ENCODE measurements at regions not wholly inside any gene's neighbourhood (a gene's known extent, or its start where the extent isn't known, plus 50 kb on each side); places are given as distances from the start of the nearest gene placed in this dataset.
A peak's percentile ranks its signal among the peaks of the same experiment; 100 is the strongest.
"Not testable (repeated sequence)": the region's sequence is repeated elsewhere in the genome, so short reads cannot be mapped to it uniquely, and the experiment has no call there.

DNA sequence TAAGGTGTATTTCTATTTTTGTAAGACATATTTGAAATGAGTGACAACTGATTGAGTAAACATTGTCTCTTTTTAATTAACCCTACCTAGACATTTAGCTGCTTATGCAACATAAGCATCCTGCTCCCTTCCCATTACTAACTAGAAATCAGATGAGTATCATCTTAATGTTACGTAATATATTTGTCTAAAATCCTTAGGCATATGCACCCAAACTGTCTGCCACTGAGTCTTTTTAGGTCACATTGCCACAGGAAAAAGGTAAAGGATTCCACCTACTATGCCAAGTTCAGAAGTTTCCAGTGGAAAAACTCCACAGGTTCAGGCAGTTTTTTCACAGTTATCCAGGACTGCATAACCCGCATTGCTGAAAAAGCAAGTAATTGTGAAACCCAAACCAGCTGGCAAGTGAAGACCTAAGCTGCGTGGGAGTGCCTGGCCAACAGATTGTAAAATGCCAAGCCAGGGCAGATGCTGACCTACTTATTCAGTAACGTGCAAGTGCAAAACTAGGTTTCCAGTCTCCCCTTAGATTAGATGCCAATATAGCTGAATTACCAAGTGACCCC lies 983.7 kb downstream of the GATA3 start:
- DNase-seq (ENCODE audit: low read depth): peak; percentile 36

DNA sequence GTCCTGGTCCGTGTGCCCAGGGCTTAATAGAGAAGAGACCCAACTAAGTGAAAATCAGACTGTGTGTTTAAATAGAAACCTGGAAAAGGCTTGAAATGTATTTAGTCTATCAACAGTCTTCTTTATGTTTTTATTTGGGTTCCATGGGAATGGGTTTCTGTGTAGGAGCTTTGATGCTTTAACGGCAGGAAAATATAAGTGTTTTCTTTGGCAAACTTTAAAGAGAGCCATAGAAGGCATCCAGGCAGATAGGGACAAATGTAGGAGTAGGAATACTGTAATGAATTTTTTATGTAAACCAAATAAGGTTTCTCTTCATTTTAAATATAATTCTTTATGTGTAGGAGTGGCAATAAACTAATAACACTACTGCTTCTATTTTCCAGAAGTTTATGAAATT lies 989.0 kb downstream of the GATA3 start:
- no peak for DNase-seq (ENCODE audit: low read depth)

DNA sequence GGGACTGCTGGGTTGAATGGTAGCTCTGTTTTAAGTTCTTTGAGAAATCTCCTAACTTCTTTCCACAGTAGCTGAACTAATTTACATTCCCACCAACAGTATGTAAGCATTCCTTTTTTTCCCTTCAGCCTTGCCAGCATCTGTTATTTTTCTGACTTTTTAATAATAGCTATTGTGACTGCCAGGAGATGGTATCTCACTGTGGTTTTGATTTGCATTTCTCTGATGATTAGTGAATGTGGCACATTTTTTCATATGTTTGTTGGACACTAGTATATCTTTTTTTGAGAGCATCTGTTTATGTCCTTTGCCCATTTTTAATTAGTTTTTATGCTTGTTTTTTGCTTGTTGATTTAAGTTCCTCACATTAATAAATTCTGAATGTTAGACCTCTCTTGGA lies 990.8 kb downstream of the GATA3 start:
- DNase-seq (ENCODE audit: low read depth): no peak

- DNase-seq (ENCODE audit: low read depth): peak; percentile 28
Observed at GRCh38 chr10:9051328-9051974, 997.0 kb downstream of the GATA3 start.

DNA sequence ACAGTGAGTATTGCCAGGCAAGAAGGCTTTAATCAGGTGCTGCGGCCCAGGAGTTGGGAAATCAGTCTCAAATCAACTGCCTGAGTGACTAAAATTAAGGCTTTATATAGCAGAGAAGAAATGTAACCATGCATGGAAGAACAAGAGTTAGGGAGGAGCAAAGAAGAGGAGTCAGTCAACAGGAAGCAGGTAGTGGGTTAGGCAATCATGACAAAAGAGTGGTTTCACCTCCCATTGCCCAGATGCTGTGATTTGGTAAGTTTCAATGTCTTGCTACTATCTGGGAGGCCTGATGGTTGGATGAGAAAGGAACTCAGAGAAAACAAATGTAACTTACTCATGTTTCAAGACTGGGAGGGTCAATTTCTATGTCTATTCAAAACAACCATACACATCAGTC lies 998.3 kb downstream of the GATA3 start:
- DNase-seq (ENCODE audit: low read depth): no peak

GRCh38 chr10:9056521-9056920 lies 1002.0 kb downstream of the GATA3 start:
- no peak for DNase-seq (ENCODE audit: low read depth)

- DNase-seq (ENCODE audit: low read depth): not testable (repeated sequence)
Observed at GRCh38 chr10:9057293-9057692, 1002.8 kb downstream of the GATA3 start.

- DNase-seq (ENCODE audit: low read depth): no peak
Observed at GRCh38 chr10:9060314-9060713, 1005.8 kb downstream of the GATA3 start.

DNA sequence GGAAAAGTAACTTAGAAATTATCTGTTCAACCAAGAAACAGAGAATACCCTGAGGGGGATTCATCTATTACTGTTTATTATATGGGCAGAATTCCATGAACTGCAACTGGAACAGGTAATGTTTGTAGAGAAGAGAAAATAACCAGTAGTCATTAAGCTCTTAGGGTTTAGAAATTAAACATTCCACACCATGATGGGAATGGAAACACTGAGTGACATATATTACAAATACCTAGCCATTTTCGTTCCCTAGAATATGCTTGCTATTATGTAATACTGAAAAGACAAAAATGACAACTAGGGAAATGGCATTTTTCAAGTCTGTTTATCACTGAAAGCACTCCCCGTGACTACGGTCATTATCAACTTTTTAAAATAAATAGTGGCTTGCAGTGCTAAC lies 1007.4 kb downstream of the GATA3 start:
- no peak for DNase-seq (ENCODE audit: low read depth)

DNA sequence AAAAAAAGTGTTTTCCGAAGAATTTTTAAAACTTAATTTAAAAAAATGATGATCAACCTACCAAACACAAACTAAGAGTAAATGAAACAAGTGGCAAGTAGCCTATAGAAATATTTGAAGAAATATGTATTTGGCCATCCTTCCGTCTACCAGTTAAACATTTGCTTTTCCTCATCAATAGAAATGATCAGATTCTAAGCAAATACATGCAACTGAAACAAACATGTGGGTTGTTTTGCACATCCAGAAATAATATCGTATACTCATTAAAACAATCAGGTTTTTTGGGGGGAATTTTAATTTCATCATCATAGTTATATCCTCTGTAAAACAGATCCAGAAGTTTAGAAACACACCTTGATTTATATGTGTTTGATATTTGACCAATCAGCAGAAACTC lies 1011.7 kb downstream of the GATA3 start:
- no peak for DNase-seq (ENCODE audit: low read depth)

DNA sequence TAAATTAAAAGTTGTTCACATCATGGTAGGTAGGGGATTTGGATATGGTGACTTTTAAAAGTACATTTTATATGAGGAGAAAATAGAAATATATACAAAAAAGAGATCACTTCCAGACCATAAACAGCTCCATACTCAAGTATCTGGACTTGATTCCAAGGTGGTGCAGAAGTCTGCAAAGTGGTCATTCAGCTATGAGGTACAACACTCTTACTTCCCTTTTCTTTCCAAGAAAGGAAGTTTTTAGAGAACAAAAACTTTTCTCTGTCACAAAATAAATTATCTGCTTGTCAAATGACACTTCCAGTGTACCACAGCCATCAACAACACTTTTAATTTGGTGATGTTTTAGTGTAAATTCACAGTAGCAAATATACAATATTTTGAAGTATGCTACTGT lies 1013.5 kb downstream of the GATA3 start:
- DNase-seq (ENCODE audit: low read depth): no peak

DNA sequence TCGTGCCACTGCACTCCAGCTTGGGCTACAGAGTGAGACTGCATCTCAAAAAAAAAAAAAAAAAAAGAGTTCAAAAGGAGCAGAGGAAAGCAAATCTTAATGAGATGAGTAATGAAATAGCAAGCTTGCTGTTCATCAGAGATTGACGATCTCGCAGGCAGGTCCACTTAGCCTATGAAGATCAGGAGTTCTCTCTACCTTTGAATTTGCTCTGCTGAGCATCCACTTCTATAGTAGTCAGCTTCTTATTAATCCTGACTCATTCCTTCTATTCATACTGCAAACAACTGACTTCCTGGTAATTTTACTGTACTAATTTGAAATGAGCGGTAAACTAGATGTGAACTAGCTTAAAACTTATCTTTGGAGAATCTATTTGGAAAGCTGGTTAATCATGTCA lies 1014.6 kb downstream of the GATA3 start:
- no peak for DNase-seq (ENCODE audit: low read depth)

- peak; percentile 14 for DNase-seq (ENCODE audit: low read depth)
Observed at GRCh38 chr10:9075420-9075819, 1020.9 kb downstream of the GATA3 start.

DNA sequence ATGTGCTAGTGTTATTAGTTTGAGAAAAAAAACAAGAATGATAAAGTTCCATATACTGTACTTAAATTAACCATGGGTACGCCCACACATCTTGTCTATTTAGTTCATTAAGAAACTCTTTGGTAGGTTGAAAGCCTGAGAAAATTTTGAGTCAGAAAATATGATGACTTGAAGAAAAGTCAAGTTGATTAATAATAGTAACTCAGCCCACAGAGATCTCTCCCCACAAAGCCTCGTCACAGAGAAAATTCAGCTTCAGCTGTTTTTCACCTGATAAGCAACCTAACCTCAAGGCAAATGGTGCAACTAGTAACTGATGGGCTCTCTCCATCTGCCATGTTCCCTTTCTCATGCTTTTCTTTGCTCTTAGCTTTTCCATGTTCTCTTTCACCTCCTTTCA lies 1021.6 kb downstream of the GATA3 start:
- DNase-seq (ENCODE audit: low read depth): no peak

DNA sequence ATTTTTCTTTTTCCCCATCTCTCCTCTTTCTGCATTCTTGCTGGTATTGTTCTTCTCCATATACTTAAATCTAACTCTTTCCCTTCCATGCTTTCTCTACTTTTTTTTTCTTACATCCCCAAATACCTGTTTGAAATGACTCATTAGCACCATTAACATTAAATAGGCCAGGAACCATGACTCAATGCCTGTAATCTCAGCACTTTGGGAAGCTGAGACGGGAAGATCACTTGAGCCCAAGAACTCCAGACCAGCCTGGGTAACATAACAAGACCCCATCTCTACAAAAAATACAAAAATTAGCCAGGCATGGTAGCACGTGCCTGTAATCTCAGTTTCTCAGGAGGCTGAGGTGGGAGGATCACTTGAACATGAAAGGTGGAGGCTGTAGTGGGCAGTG lies 1026.8 kb downstream of the GATA3 start:
- no peak for DNase-seq (ENCODE audit: low read depth)

GRCh38 chr10:9081961-9082360 lies 1027.5 kb downstream of the GATA3 start:
- DNase-seq (ENCODE audit: low read depth): no peak

GRCh38 chr10:9091530-9092093 lies 1037.1 kb downstream of the GATA3 start:
- DNase-seq (ENCODE audit: low read depth): no peak

DNA sequence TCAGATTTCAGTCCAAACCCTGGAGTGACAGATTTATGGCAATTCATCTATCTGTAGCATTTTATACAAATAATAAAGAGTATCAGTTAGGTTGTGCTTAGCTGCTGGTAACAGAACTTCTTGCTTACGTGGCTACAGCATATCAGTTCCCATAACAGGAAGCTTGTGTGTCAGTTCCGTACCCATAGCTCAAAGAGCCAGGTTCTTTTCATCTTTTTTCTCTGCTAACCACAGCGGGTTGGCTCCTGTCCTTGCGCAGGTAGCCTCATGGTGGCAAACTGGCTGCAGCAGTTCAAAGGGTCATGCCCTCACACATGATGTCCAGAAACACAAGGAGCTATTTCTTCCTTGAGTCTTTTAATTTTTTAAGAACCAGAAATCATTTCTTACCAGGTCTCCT lies 1041.8 kb downstream of the GATA3 start:
- DNase-seq (ENCODE audit: low read depth): no peak

DNA sequence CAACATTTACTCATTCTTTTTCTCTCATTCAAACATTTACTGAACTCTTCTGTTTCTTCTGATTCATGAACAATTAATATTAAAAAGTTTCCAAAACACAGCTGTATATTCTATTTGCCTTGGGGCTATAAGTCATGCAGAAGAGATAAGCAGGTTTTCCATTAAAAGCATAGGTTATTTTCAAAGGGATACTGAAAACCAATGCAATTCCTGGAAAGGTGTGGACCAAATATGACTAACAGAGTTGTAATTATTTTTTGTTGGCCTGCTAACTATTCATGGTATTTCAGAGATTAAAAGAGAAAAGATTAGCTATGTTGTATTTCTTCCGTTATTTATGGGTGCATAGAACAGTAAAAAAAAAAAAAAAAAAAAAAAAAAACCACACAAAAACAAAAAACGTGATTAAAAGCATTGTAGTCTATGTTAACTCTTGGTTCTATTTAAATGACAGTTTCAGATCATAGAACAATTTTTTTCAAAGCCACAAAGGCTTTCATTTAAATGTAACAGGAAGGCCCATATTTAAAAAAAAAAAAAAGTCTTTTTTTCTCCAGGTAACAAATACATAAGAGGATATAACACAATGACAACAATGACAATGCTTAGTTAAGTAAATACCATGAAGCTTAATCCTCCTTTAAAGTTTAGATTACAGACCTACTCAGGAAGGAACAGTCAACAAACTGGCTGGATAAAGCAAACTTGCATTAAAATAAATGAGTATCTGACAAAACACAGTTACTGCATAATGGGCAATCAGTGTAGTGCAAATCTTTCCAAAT lies 1042.9 kb downstream of the GATA3 start:
- DNase-seq (ENCODE audit: low read depth): no peak

DNA sequence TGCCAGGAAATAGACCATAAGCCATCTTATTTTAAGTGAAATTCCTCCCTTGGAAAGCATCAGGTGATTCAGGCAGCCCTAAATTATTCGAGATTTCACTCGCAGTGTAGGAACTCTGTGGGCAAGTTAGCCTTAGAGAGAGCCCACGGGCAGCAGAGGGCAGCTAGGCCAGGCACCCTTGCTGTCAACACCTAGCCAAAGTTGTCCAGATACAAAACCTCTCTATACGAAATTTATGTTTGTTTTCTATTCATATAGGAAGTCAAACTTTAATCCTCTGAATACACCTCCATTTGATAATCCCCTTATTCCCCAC lies 1043.5 kb downstream of the GATA3 start:
- DNase-seq (ENCODE audit: low read depth): no peak

DNA sequence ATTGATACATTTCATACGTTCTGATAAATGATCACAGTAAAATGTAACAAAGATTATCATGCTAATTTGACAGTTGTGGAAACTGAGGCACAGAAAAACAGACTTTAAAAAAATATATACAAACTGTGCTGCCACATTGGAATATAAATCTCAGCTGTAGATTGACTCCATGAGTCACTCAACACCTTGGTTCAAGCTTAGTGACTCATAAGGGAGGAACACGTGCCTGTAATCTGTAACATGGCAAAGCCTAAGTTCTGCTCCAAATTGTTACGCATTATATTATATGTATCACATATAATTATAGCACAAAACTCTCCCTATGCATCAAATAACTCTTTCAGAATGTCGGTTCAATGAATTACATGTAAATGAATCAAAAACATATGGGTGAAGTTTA lies 1047.5 kb downstream of the GATA3 start:
- DNase-seq (ENCODE audit: low read depth): no peak

GRCh38 chr10:9103301-9103700 lies 1048.8 kb downstream of the GATA3 start:
- no peak for DNase-seq (ENCODE audit: low read depth)

DNA sequence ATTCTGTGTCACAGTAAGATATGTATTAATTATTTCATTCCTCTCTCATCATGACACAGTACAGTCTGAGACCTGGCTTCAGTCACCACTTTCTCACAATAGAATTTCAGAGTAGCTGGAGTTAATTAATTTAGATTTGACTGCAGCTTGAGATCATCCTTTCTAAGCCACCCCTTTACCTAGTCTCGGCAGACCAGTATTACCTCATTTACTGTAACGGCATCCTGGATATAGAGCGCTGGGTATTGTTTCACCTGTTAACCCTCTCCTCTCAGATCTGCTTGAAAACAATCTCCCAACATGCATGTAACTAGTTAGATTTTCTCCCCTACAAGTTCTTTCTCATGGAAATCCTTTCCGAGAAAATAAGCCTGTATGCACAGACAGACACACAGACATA lies 1057.5 kb downstream of the GATA3 start:
- DNase-seq (ENCODE audit: low read depth): no peak
